ENCODE measurements at regions not wholly inside any gene's neighbourhood (a gene's known extent, or its start where the extent isn't known, plus 50 kb on each side); places are given as distances from the start of the nearest gene placed in this dataset.

GRCh38 chr13:76397413-76397812 is 488.8 kb downstream of the KCTD12 start:
- DNase-seq (ENCODE audit: extremely low read depth, low read depth) = no peak
- TF ChIP-seq CTCF (IDR thresholded peaks at IDR 0.05; ENCODE audit: low read depth, low read length, missing control alignments) = no peak
- H3K4me3 ChIP-seq (replicated peaks; ENCODE audit: low read depth, low read length) = no peak overlapping the region

- TF ChIP-seq CTCF (IDR thresholded peaks at IDR 0.05; ENCODE audit: low read depth, low read length, missing control alignments) = no peak
- H3K4me3 ChIP-seq (replicated peaks; ENCODE audit: low read depth, low read length) = no peak overlapping the region
- no peak for DNase-seq (ENCODE audit: extremely low read depth, low read depth)
Observed at GRCh38 chr13:76389321-76389720, 496.9 kb downstream of the KCTD12 start.

- TF ChIP-seq CTCF (IDR thresholded peaks at IDR 0.05; ENCODE audit: low read depth, low read length, missing control alignments) = no peak
- no peak overlapping the region for H3K4me3 ChIP-seq (replicated peaks; ENCODE audit: low read depth, low read length)
- no peak for DNase-seq (ENCODE audit: extremely low read depth, low read depth)
Observed at GRCh38 chr13:76387566-76387965, 498.6 kb downstream of the KCTD12 start.

GRCh38 chr13:76386321-76386720 is 499.9 kb downstream of the KCTD12 start:
- no peak overlapping the region for H3K4me3 ChIP-seq (replicated peaks; ENCODE audit: low read depth, low read length)
- no peak for DNase-seq (ENCODE audit: extremely low read depth, low read depth)
- no peak for TF ChIP-seq CTCF (IDR thresholded peaks at IDR 0.05; ENCODE audit: low read depth, low read length, missing control alignments)

GRCh38 chr13:76385586-76385985 is 500.6 kb downstream of the KCTD12 start:
- TF ChIP-seq CTCF (IDR thresholded peaks at IDR 0.05; ENCODE audit: low read depth, low read length, missing control alignments) = no peak
- DNase-seq (ENCODE audit: extremely low read depth, low read depth) = no peak
- no peak overlapping the region for H3K4me3 ChIP-seq (replicated peaks; ENCODE audit: low read depth, low read length)

- no peak overlapping the region for H3K4me3 ChIP-seq (replicated peaks; ENCODE audit: low read depth, low read length)
- TF ChIP-seq CTCF (IDR thresholded peaks at IDR 0.05; ENCODE audit: low read depth, low read length, missing control alignments) = no peak
- DNase-seq (ENCODE audit: extremely low read depth, low read depth) = peak; percentile 91
Observed at GRCh38 chr13:76383676-76384461, 502.3 kb downstream of the KCTD12 start.
